ENCODE measurements at regions not wholly inside any gene's neighbourhood (a gene's known extent, or its start where the extent isn't known, plus 50 kb on each side); places are given as distances from the start of the nearest gene placed in this dataset.

DNA sequence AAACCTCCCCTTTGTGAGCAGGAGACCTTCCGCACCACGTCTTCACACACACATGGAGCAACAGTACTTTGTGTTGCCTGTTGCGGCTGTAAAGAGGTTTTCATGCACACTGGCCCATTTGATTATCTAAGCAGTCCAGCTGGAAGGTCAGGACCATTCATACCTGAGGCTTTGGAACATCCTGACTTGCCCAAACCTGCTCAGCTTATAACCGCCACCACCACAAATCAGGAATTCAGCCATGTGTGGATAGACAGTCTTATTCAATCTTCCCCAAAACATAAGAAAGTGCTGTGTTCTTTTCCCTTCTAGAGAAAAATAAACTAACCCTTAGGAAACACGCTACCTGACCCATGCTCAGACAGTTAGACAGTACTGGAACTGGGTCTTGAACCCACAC, 81.6 kb upstream of the XYLT1 start:
- no peak for TF ChIP-seq POLR2A (IDR thresholded peaks at IDR 0.05)
- no peak for TF ChIP-seq CTCF (IDR thresholded peaks at IDR 0.05)
